ENCODE measurements at regions not wholly inside any gene's neighbourhood (a gene's known extent, or its start where the extent isn't known, plus 50 kb on each side); places are given as distances from the start of the nearest gene placed in this dataset.

- DNase-seq = no peak
- Mint-ChIP-seq H3K27ac (ENCODE audit: unreplicated experiment) (no peak overlapping the region), H3K9me3 (ENCODE audit: low read depth, unreplicated experiment) (peaks cover 5% of the 10 kb centered on the region), H3K36me3 (ENCODE audit: insufficient read depth, unreplicated experiment) (no peaks in the 10 kb centered on the region), H3K4me1 (ENCODE audit: low read depth, unreplicated experiment) (no peaks in the 10 kb centered on the region), H3K4me3 (ENCODE audit: low read depth, unreplicated experiment) (no peak overlapping the region), H3K27me3 (ENCODE audit: unreplicated experiment) (peaks cover 33% of the 10 kb centered on the region)
- CTCF ChIA-PET = interaction anchor here (0.8 kb wide), 1 partner anchor 28 kb away, joined by 3 read pairs; no protein-coding TSS in a partner anchor
- no TSS peak for BruUV-seq (replicated peaks)
- intact Hi-C loops (cut with micrococcal nuclease; ENCODE audit: unreplicated experiment) = no loop called here
- TF ChIP-seq CTCF (IDR thresholded peaks at IDR 0.05; ENCODE audit: unreplicated experiment) = no peak
These were observed 101.9 kb downstream of the MCFD2 start for GRCh38 chr2:46813680-46814079.

GRCh38 chr2:46813020-46813415, 102.6 kb downstream of the MCFD2 start:
- H3K4me1 Mint-ChIP-seq (ENCODE audit: low read depth, unreplicated experiment) = no peaks in the 10 kb centered on the region
- H3K27me3 Mint-ChIP-seq (ENCODE audit: unreplicated experiment) = peaks cover 26% of the 10 kb centered on the region
- H3K27ac Mint-ChIP-seq (ENCODE audit: unreplicated experiment) = no peak overlapping the region
- H3K36me3 Mint-ChIP-seq (ENCODE audit: insufficient read depth, unreplicated experiment) = no peaks in the 10 kb centered on the region
- no TSS peak for BruUV-seq (replicated peaks)
- H3K9me3 Mint-ChIP-seq (ENCODE audit: low read depth, unreplicated experiment) = peaks cover 6% of the 10 kb centered on the region
- intact Hi-C loops (cut with micrococcal nuclease; ENCODE audit: unreplicated experiment) = no loop called here
- no peak for TF ChIP-seq CTCF (IDR thresholded peaks at IDR 0.05; ENCODE audit: unreplicated experiment)
- CTCF ChIA-PET = no interaction called here
- DNase-seq = no peak
- H3K4me3 Mint-ChIP-seq (ENCODE audit: low read depth, unreplicated experiment) = no peak overlapping the region

Data from Calu3 (cell line).